Peyer's patch (tissue), 4 donors: ENCODE measurements at regions not wholly inside any gene's neighbourhood (a gene's known extent, or its start where the extent isn't known, plus 50 kb on each side); places are given as distances from the start of the nearest gene placed in this dataset.

Source experiments
- DNase-seq, 3 donors: peaks; one replicate each; pipeline ENCODE4 v3.0.0-alpha.2; 2017 to 2019
- H3K27ac ChIP-seq, 4 donors: fragments of 200-600 bp; sonication (generic); one replicate each; pipeline ENCODE4 v1.5.1; 2016 to 2019
- H3K27me3 ChIP-seq, 2 donors: fragments of 200-600 bp; sonication (generic); one replicate each; pipeline ENCODE4 v1.5.1; 2019
- H3K36me3 ChIP-seq, 3 donors: fragments of 200-600 bp; sonication (generic); one replicate each; pipeline ENCODE4 v1.5.1; 2016 to 2019
- H3K4me1 ChIP-seq, 4 donors: fragments of 200-600 bp; sonication (generic); one replicate each; pipeline ENCODE4 v1.5.1; 2016 to 2019
- H3K4me3 ChIP-seq, 4 donors: fragments of 200-600 bp; sonication (generic); 1 replicate in 3 of 4; 2 replicates in 1 of 4; pipeline ENCODE4 v1.5.1; 2016 to 2019; ENCODE audit warnings: mild to moderate bottlenecking in 1 of 4
- H3K9me3 ChIP-seq, 4 donors: fragments of 200-600 bp; sonication (generic); one replicate each; pipeline ENCODE4 v1.5.1; 2016 to 2019; ENCODE audit warnings: mild to moderate bottlenecking in 1 of 4
- POLR2A ChIP-seq, 2 donors: fragments of 450-650 bp; IDR thresholded peaks; one replicate each; pipeline ENCODE4 v1.5.1; 2017; ENCODE audit warnings: antibody characterized with exemption in 2 of 2, mild to moderate bottlenecking in 2 of 2, moderate library complexity in 2 of 2
- TF ChIP-seq, protein P1 (sequence below), 6 experiments: fragments of 450-650 bp in 4 of 6; fragments of 200-600 bp in 2 of 6; sonication (generic) in 1 of 6; IDR thresholded peaks; one replicate each; pipeline ENCODE4 v1.5.1; 2017 to 2019; ENCODE audit warnings: antibody characterized with exemption in 6 of 6, mild to moderate bottlenecking in 3 of 6, moderate library complexity in 1 of 6

DNA sequence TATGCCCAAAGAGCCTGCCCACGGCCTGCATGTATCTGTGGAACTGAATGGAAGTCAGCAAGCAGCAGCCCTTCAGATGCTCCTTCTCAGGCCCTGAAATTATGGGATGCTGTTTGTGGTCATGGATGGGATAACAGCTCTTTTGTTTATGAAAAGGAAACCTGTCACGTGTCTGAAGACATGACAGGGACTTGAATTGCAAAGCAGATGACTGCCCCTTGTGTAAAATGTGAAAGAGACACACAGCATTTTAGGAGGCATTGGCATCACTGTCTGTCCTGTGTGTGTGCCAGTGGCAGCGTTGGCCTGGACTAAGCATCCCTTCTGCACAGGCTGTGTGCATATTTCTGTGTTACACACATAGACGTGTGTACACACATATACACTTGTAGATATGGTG is 192.1 kb downstream of the VRK1 start:
- H3K9me3 ChIP-seq, result no peaks in the 10 kb centered on the region
- no peaks in the 10 kb centered on the region for H3K27me3 ChIP-seq
- H3K4me1 ChIP-seq, result peaks cover 0 to 5% (median 0%) of the 10 kb centered on the region in 4 donors
- no peak overlapping the region for H3K27ac ChIP-seq
- no peak for DNase-seq
- no peaks in the 10 kb centered on the region for H3K36me3 ChIP-seq
- TF ChIP-seq, protein P1, sequence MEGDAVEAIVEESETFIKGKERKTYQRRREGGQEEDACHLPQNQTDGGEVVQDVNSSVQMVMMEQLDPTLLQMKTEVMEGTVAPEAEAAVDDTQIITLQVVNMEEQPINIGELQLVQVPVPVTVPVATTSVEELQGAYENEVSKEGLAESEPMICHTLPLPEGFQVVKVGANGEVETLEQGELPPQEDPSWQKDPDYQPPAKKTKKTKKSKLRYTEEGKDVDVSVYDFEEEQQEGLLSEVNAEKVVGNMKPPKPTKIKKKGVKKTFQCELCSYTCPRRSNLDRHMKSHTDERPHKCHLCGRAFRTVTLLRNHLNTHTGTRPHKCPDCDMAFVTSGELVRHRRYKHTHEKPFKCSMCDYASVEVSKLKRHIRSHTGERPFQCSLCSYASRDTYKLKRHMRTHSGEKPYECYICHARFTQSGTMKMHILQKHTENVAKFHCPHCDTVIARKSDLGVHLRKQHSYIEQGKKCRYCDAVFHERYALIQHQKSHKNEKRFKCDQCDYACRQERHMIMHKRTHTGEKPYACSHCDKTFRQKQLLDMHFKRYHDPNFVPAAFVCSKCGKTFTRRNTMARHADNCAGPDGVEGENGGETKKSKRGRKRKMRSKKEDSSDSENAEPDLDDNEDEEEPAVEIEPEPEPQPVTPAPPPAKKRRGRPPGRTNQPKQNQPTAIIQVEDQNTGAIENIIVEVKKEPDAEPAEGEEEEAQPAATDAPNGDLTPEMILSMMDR (IDR thresholded peaks at IDR 0.05), result no peak
- TF ChIP-seq POLR2A (IDR thresholded peaks at IDR 0.05), result no peak
- H3K4me3 ChIP-seq, result no peak overlapping the region

DNA sequence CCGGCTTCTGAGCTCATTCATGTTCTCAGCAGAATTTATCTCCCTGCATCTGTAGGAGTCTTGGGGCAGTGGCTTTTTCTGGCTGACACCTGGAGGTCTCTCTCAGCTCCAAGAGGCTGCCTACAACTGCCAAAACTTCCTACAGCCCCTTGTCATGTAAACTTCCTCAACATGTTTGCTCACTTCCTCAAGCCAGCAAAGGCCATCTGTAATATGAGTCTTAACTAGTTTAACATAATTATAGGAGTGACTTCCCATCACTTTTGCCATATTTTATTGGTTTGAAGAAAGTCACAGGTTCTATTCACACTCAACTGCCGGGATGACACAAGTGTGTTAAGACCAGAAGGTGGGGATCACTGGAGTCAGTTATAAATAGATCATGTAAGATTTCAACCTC is 194.0 kb downstream of the VRK1 start:
- Histone ChIP-seq H3K4me1 (peaks cover 0 to 5% (median 0%) of the 10 kb centered on the region in 4 donors), H3K4me3 (no peak overlapping the region), H3K27me3 (no peaks in the 10 kb centered on the region), H3K36me3 (no peaks in the 10 kb centered on the region), H3K9me3 (no peaks in the 10 kb centered on the region), H3K27ac (no peak overlapping the region)
- no peak for TF ChIP-seq POLR2A (IDR thresholded peaks at IDR 0.05)
- TF ChIP-seq, protein P1 (IDR thresholded peaks at IDR 0.05), result no peak
- DNase-seq, result no peak

DNA sequence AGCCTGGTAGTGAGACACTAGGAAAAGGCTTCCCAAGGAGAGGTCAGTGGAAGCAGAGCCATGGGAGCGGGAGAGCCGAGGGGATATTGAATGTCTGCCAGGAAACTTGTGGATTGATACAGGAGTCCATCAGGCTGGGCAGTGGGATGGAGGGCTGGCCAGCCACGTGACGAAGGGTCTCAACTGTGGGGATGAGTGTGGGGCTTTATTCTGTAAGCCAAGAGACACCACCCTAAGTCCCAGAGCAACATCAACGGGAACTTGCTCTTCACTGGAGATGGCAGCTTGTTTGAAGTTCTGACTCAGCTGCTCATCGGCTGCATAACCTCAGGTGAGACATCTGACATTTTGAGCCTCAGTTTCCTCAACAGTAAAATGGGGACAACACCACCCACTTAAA is 197.8 kb downstream of the VRK1 start:
- H3K27ac ChIP-seq, result no peak overlapping the region
- H3K36me3 ChIP-seq, result no peaks in the 10 kb centered on the region
- TF ChIP-seq POLR2A (IDR thresholded peaks at IDR 0.05), result no peak
- TF ChIP-seq, protein P1 (IDR thresholded peaks at IDR 0.05), result no peak
- H3K4me3 ChIP-seq, result no peak overlapping the region
- no peaks in the 10 kb centered on the region for H3K9me3 ChIP-seq
- H3K27me3 ChIP-seq, result no peaks in the 10 kb centered on the region
- no peaks in the 10 kb centered on the region for H3K4me1 ChIP-seq
- no peak for DNase-seq

DNA sequence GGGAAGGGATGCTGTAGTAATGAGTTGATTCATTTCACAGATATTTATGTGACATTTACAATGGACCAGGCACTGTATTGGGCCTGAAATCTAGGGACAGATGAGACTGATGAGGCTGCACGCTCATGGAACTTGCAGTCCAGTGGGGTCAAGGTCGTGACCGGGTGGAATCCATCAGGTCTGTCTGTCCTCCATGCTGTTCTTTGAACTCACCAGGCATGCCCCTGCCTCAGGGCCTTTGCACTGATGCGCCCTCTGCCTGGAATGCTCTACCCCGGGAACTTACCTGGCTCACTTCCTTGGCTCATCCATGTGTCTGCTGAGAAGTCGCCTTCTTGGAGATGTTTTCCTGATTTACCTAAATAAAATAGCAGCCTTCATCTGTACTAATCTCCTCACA is 200.1 kb downstream of the VRK1 start:
- Histone ChIP-seq H3K4me1 (no peaks in the 10 kb centered on the region), H3K36me3 (no peaks in the 10 kb centered on the region), H3K27me3 (no peaks in the 10 kb centered on the region), H3K27ac (no peak overlapping the region), H3K9me3 (no peaks in the 10 kb centered on the region), H3K4me3 (no peak overlapping the region)
- no peak for DNase-seq
- TF ChIP-seq, protein P1 (IDR thresholded peaks at IDR 0.05), result no peak
- TF ChIP-seq POLR2A (IDR thresholded peaks at IDR 0.05), result no peak

DNA sequence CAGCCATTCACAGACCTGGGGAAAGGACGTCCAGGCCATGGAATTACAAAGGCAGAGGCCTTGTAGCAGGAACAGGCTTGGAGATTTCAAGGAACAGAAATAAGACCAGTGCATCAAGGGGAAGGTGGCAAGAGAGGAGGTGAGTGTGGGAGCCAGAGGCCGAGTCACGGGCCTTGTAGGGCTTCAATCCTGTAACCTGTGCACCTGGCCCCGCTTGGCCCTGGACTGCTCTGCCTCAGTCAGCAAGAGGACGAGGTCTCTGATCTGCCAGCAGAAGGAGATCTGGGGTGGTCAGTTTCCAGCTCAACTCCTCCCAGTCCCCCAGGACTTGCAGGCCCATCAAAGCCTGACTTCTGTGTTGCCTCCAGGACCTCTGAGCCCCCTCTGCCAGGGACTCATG is 200.8 kb downstream of the VRK1 start:
- no peaks in the 10 kb centered on the region for H3K9me3 ChIP-seq
- no peaks in the 10 kb centered on the region for H3K4me1 ChIP-seq
- no peak overlapping the region for H3K4me3 ChIP-seq
- TF ChIP-seq, protein P1 (IDR thresholded peaks at IDR 0.05), result no peak
- TF ChIP-seq POLR2A (IDR thresholded peaks at IDR 0.05), result no peak
- H3K27ac ChIP-seq, result no peak overlapping the region
- no peak for DNase-seq
- no peaks in the 10 kb centered on the region for H3K27me3 ChIP-seq
- no peaks in the 10 kb centered on the region for H3K36me3 ChIP-seq

DNA sequence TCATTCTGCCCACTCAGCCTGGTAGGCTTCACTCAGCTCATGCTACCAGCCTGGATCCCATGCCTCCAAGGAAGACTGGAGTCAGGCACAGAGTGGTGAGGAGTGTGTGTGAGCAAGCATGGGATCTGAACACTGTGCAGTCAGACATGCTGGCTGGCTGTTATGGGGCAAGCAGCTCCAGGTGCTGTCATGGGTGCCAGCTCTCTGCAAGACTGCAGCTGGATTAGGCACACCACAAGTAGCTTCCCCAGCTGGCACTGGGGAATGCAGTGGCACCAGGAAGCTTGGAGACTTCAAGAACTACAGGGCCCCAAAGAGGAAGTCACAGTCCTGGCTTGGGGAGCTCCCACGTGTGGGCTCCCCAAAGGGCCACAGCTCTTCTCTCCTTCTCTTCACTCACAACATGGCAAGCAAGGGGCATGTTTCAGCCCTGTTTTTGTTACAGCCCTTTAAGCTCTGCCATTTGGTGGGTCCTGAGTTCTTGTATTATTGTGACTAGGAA is 202.5 kb downstream of the VRK1 start:
- H3K27ac ChIP-seq, result no peak overlapping the region
- no peaks in the 10 kb centered on the region for H3K27me3 ChIP-seq
- no peaks in the 10 kb centered on the region for H3K4me1 ChIP-seq
- DNase-seq, result no peak
- H3K4me3 ChIP-seq, result no peak overlapping the region
- no peaks in the 10 kb centered on the region for H3K9me3 ChIP-seq
- H3K36me3 ChIP-seq, result no peaks in the 10 kb centered on the region
- no peak for TF ChIP-seq POLR2A (IDR thresholded peaks at IDR 0.05)
- TF ChIP-seq, protein P1 (IDR thresholded peaks at IDR 0.05), result no peak
